HuH-7.5 (cell line): ENCODE measurements at regions not wholly inside any gene's neighbourhood (a gene's known extent, or its start where the extent isn't known, plus 50 kb on each side); places are given as distances from the start of the nearest gene placed in this dataset.

Source experiments
- DNase-seq: peaks from one replicate; pipeline ENCODE4 v3.0.0; 2011; ENCODE audit warnings: low spot score

- no peak for DNase-seq
These were observed 173.0 kb downstream of the OLFM4 start for GRCh38 chr13:53201454-53202225.

DNA sequence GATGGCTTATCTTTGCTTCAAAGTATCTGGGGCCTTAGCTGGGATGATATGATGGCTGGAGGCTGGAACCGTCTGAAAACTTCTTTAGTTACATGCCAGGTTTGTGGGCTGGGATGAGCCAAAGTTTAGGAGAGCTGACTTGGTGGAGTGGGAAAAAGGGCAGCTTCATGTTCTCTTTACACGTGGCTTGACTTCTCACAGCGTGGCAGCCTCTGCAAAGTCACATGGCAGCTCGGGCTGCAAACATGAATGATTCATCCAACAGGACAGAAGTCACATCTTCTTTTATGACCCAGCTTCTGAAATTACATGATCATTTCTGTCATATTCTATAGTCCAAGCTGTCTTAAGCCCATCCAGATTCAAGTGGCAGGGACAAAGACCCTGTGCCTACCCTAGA lies 176.0 kb downstream of the OLFM4 start:
- no peak for DNase-seq

DNA sequence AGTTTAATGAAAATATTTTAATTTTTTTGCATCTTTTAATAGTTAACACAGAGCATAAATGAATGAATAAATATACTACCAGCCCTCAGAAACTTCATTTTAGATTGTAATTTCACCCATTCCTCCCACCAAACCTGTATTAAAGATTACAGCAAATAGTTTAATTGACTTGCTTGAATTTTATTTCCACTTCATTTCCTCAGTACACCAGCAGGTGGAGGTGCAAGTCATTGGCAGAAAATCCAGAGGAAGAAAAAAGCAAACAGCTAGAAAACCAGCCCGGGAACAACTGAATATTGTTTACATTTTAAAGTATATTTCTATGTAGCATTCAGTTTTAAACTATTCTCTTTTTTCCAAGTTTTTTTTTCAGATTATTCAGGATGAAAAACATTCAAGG lies 177.8 kb downstream of the OLFM4 start:
- no peak for DNase-seq

DNA sequence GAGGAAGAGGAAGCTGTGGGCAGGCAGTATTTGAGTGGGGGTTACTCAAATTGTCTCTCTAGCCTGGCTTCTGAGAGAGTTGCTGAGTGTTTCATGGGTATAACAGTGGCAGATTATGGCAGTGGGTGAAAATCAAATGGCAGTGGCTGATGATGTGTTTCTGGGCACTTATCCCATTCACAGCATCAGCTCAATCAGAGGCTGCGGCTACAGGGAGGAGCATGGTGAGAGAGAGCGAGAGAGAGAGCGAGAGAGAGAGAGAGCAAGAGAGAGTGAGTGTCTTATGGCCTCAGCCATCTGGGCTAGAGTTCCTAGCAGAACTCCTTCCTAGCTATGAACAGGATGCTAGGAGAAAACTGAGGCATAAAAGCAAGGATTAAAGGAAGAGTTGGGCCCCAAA lies 178.9 kb downstream of the OLFM4 start:
- no peak for DNase-seq

DNA sequence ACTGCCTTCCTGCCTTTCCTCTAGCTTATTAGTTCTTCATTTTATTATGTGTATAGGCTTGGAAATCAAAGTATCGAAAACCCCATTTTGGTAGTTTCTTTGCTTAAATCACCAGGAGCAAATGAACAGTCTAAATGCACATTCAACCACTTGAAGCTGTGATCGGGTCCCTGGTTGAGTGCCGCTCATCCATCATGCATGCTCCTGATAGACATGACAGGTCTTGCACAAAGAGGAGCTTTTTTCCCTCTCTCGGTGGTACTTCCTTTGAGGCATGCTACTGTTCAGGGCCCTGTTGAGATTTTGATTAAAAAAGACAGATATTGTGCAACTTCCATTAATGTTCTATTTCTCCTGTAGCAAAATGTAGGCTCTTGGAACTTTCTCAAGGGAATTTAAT lies 185.8 kb downstream of the OLFM4 start:
- no peak for DNase-seq

- DNase-seq: no peak
These were observed 186.9 kb downstream of the OLFM4 start for GRCh38 chr13:53215563-53215962.

DNA sequence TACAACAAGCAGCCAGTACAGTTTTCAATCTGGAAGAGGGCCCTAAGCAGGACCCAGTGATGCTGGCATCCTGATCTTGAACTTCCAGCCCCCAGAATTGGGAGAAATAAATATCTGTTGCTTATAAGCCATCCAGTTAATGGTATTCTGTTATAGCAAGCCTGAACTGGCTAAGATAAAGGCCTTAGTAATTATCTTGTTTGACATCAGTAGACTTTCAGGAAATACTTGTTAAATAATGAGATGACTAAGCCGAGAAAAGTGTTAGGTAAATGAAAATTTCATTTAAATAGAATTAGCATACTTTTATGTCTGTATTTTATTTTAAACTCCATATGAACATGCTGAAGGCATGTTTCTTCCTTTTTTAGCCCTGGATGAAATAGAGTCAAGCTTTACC lies 188.2 kb downstream of the OLFM4 start:
- no peak for DNase-seq

- no peak for DNase-seq
These were observed 188.6 kb downstream of the OLFM4 start for GRCh38 chr13:53217194-53217593.

- no peak for DNase-seq
These were observed 191.4 kb downstream of the OLFM4 start for GRCh38 chr13:53220038-53220437.

GRCh38 chr13:53237696-53238095 lies 209.1 kb downstream of the OLFM4 start:
- no peak for DNase-seq

- DNase-seq: no peak
These were observed 209.6 kb downstream of the OLFM4 start for GRCh38 chr13:53238261-53238660.

- DNase-seq: no peak
These were observed 211.9 kb downstream of the OLFM4 start for GRCh38 chr13:53240401-53241025.

DNA sequence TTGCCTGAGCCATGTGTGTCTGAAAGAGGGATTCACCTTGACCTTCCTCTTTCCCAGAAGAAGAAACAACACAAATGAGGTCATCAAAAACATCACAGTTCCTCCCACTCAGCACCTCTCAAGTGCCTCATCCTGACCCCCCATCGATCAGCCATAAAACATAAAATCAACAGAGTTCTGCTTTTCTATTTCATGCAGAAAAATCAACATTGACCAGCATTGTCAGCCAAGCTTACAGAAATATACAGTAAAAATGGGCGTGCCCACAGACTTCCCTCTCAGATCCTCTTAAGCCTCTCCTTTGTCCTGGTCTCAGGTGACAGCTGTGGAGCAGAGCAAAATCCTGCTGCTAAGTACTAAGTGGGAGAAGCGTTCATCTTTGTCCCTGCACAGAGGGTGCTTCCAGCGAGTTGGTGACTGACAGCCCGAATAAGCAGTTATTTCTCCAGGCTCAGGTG lies 213.3 kb downstream of the OLFM4 start:
- no peak for DNase-seq

GRCh38 chr13:53249236-53249635 lies 220.6 kb downstream of the OLFM4 start:
- DNase-seq: no peak

DNA sequence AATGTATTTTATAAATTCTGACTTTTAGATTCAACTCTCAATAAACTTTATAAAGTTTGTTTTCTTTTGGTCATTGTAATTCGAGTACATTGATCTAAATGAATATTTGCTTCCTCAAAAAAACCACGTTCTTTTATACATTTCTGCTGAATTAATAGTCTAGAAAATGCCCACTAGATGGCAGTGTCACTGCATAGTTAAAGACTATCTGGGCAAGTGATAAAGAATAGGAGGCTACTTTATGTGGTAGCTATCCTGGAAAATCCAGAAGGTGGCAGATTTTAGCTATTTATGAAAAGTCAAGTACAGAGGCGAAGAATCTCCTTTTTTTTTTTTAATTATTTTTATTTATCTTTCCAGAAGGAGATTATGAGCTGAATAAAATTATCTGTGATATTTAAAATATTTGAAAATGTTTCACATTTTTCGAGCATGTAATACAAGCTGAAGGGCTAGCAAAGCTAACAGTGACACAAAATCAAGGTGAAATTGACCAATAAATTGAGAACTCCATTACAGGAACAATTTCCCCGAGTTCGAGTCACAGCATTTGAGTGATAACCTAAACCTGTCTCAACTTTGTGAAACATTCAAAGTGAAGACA lies 221.8 kb downstream of the OLFM4 start:
- peak; percentile 5 for DNase-seq

GRCh38 chr13:53250977-53251376 lies 222.4 kb downstream of the OLFM4 start:
- no peak for DNase-seq

DNA sequence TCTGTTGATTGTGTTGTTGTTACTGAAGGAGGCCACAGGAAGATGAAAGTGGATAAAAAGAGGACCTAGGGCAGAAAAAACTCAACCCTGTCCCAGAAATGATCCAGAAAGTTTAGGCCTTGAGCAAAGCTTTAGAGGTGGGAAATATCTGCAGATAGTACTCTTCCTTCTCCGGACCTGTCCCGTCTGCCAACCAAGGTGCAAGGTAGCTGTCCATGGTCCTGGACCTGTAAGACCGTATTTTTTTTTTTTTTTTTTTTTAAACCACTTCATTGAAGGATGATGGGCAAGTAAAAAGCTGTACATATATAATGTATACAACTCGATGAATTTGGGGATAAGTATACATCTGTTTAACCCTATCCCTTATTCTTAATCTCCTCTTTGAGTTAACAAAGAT lies 225.9 kb downstream of the OLFM4 start:
- no peak for DNase-seq

DNA sequence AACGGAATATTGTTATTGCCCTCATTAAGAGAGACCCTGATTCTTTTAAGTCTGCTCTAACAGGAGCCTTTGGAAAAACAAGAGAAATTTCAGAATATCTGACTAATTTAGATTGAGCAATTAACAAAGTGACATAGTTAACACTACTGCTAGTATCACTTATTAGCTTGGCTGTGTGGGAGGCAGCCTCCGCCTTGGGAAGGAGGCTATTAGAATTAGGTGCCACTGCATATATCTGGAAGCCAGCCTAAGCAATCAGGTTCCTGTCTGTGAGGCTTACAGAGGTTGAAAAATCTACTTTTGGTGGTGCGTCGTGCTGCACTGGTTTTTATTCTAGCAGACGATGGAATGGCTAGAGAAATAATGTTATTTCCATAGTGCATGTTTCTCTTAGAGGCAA lies 227.2 kb downstream of the OLFM4 start:
- no peak for DNase-seq

DNA sequence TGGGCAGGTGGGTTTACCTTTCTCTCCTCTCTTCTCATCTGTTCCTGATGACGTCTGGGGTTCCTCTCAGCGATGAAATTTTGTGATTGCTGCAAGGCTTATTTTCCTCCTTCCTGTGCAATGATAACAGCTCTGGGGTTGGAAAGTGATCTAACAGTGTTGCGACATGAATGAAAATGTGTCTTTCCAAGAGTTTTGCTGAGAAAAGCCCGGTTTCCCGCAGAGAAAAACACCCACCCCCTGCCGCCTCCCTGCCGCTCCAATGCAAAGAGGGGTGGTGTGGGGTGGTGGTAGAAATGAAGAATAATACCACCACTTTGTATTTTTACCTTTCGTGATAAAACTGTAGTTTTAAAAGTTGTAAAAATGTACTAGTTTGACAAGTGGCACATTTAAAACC lies 232.0 kb downstream of the OLFM4 start:
- DNase-seq: no peak

GRCh38 chr13:53264751-53265385 lies 236.3 kb downstream of the OLFM4 start:
- no peak for DNase-seq

DNA sequence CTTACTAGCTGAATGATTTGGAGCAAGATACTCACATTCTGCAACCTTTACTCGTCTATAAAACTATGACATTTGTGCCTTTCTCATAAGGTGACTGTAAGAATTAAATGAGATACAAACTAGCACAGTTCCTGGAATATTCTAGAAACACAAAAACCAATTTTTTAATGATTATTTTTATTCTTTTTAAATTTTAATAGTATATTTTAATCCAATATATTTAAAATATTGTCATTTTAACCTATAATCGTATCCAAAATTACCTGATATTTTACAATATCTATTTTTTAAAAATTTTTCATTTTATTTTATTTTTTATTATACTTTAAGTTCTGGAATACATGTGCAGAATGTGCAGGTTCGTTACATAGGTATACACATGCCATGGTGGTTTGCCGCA lies 238.1 kb downstream of the OLFM4 start:
- DNase-seq: no peak

DNA sequence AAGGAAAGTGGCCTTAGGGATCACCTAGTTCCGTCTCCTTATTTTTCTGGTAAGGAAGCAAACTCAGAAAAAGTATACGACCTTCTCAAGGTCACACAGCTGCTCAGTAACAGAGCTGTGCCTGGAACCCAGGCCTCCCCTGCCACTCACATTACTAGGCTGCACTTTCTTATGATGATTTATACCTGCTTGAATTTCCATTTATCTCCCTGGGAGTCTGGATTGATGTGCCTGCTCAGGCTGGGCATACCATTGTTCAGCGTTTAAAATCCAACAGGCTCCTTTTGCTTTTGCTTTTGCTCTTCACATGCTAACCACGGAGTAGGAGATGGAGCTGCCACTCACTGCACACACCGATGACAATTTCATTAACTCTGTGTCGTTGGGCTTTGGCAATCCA lies 241.0 kb downstream of the OLFM4 start:
- DNase-seq: no peak

DNA sequence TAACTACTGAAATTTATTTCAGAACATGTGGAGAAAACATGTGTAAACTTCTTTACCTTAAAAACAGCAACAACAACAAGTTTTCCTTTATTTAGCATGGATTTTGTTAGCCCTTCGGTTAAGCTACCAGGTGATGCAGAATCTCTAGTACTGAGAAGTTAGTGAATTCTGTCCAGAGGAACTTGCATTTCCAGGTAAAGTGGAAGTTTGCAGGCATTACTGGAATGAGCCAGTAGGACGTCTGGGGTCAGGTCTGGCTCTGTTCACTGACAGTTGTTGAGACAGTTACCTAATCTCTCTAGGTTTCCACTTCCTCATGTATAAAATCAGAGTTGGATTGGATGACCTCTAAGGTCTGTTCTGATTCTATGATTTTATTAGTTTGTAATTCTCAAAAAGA lies 244.3 kb downstream of the OLFM4 start:
- no peak for DNase-seq
